SW 1271 (cell line): ENCODE measurements at regions not wholly inside any gene's neighbourhood (a gene's known extent, or its start where the extent isn't known, plus 50 kb on each side); places are given as distances from the start of the nearest gene placed in this dataset.

Experiments used
- DNase-seq, 2 experiments: peaks; one replicate each; lab custom pipeline; 2025; lab: John Stamatoyannopoulos, UW

- DNase-seq, result no peak
Measured at GRCh38 chr10:1874533-1874932, 137.2 kb upstream of the ADARB2 start.

GRCh38 chr10:1873661-1874315 lies 136.5 kb upstream of the ADARB2 start:
- no peak for DNase-seq

DNA sequence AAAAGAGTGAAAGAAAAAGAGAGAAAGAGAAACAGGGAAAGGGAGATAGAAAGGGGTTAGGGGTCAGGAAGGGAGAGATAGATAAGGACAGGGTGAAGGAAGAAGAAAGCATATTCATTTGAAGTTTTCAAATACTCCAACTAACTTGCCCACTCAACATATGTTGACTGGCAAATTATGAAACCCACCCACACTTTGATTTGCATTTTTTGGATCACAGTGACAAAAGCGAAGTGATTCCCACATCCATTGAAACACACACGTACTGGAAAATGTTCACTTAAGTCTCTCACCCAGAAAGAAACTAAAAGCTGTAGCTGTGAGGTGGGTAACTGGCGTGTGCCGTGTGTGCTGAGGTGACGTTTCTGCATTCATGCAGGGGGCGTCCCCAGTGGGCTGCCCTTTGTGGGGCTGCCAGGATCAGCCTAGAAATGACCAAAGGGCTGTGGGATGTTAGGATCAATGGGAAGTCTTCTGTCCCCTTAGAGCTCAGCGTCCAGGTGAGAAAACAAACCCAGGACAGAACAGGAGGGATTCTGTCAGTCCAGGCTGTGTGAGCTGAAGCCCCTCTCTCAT lies 134.9 kb upstream of the ADARB2 start:
- no peak for DNase-seq

DNA sequence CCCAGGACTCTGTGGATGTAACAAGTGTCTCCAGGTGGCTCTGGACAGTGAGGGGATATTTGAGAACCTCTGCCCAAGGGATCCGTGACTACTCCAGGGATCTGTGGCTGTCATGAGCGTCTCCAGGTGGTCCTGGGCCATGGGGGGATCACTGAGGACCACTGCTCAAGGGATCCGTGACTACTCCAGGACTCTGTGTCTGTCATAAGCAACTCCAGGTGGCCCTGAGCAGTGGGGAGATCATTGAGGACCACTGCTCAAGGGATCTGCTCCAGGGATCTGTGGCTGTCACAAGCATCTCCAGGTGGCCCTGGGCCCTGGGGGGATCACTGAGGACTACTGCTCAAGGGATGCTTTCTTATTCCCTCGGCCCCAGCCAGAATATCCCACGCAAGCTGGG lies 133.2 kb upstream of the ADARB2 start:
- DNase-seq, result no peak

DNA sequence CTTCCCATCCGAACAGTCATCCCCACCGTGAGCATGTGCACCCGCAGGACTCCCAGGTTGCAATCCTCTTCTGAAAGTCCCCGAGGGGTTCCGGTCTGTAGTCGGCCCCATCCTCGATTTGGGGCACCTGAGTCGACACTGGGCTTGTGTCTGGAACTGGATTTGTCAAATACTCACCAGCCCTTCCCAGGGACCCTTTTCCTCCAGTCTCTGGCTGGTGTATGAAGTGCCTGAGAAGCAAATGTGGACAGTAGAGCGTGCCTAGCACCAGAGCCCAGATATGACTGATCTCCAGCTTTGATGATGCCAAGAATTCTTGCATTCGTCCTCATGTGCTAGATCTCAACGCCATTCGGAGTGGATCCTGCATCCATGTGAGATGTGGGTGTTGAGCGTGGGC lies 132.5 kb upstream of the ADARB2 start:
- DNase-seq, result no peak

DNA sequence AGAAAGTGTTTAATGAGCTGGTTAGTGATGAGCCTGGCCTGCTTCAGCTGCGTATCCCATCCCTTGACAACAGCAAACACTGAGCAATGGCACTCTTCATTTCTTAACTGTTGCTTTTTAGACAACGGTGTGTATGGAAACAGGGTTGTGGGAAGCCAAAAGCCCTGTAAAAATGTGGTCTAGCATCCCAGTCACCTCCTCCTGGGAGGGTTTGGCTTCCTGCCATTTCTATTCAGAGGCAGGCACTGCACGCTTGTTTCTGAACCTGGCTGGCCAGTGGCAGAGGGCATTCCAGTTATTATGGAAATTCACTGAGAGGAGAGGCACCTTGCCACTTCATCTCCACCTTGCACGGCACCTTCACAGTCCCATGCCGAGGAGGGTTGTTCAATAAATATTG lies 123.0 kb upstream of the ADARB2 start:
- no peak for DNase-seq

DNA sequence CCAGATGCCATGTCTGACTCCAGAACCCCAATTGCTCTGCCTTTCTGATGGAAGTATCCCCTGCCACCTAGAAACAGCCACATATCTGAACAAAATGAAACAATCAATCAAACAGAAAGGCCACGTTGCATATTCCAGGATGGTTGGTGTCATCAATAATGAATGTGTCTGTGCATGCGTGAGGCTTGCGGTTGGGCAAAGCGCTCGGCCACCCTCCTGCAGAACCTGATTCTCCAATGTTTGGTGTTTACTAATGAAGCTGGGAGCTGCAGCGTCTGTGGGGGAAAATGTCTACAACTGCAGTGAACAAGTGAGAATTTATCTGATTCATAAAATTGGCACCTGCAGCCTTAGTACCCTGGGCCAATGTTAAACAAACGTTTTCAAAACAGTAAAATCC lies 121.2 kb upstream of the ADARB2 start:
- DNase-seq, result no peak

DNA sequence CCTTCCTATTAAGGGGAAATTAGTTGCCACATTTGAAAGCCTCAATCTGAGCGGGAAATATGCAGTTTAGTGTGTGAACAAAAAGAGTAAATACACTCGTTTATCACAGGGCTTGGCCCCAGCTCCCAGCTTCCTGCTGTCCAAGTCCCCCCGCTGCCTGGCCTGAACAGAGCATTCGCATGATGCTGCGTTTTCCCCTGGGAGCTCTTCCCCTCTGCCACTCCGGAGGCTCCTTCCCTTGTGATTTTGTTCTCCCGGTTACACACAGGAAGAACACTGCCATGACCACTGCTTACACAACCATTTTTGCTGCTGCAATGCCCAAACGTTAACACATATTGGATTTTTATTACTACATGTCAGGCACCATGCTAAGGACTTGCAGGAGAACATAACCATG lies 120.7 kb upstream of the ADARB2 start:
- no peak for DNase-seq

GRCh38 chr10:1855911-1856310 lies 118.6 kb upstream of the ADARB2 start:
- DNase-seq, result no peak

DNA sequence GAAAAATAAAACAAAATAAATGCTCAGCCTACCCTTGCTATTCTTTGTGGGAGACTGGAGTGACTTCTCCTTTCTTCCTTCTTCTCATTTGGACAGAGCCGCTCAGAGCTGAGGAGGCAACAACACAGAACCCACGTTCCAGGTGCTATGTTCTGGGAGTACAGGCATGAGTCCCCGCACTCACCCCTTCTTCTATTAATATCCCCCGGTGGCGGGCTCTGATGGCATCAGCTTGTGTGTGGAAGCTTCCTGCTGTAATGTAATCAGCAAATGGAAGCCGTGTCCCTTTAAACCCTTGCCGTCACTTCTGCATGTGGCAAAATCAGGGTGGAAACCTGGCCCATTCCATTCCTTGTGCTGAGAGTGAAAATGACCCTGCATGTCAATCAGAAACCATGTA lies 116.9 kb upstream of the ADARB2 start:
- DNase-seq, result no peak

- DNase-seq, result no peak
Measured at GRCh38 chr10:1853801-1854200, 116.5 kb upstream of the ADARB2 start.

DNA sequence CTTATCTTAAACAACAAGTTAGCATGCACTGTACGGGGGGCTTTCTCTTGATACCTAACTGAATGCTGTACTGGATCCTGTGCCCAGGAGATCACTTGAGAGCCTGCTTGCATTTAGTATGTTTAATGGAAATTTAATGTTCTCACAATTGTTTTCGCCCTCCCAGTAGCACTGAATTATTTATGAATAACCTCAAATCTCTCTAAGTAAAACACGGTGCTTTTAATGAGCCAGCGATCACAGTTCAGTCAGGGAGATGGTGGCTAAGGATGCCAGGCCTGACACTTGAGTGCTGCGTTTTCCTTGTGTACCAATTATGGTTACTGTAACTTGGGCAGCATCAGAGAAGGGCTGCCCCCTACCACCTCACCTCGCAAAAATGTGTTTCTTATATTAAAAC lies 115.5 kb upstream of the ADARB2 start:
- DNase-seq, result no peak

DNA sequence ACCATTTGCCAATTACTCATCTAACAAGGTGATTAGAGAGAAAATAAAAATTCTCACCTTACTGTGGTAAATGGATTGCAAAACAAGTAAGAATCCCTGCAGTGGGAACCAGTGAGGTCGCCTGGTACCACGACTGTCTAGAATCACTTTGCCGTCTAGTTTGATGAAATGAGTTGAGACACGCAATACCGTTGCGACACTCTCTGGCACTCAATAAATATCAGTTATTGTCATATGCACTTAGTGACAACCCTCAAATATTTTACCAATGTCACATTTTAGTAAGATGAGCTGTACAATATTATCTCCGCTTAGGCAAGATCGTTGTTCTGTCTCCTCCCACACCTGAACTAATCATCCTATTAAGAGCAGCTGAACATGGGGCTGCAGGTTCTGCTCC lies 114.4 kb upstream of the ADARB2 start:
- DNase-seq, result no peak

- no peak for DNase-seq
Measured at GRCh38 chr10:1850971-1851527, 113.7 kb upstream of the ADARB2 start.

- DNase-seq, result no peak
Measured at GRCh38 chr10:1847361-1847760, 110.0 kb upstream of the ADARB2 start.

DNA sequence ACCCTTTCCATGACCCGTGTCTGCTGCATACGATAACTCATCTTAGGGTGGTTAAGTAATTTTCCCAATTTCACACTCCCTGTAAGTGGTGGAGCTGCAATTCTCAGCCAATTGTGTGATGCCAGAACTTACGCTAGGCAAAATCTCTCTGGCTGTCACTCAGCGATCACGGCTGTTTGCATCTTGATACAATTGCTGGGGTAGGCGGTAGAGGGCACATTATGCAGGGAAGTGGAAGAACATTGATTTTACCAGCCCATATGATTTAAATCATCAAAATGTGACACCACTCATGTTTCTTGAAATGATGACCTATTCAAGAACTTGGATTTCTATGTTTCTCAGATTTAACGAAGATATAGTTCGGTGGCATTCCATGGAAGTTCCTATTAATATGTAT lies 108.7 kb upstream of the ADARB2 start:
- no peak for DNase-seq

- no peak for DNase-seq
Measured at GRCh38 chr10:1841759-1842158, 104.4 kb upstream of the ADARB2 start.

- no peak for DNase-seq
Measured at GRCh38 chr10:1829712-1830111, 92.4 kb upstream of the ADARB2 start.

DNA sequence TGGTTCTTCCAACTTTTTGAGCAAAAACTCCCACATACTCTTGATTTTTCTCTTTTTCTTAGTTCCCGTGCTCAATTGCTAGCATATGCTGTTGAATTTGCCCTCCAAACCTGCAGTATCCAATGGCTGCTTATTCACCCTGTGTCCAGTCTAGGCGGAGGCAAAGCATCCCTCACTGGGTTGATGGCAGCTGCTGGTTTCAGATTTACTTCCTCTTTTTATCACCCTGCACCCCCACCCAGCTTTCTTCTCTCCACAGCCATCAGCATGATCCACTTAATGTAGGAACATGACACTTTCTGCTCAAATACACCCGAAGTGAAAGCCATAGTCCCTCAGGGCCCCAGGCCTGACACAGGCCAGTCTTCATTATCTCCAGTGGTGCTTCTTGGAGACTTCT lies 87.6 kb upstream of the ADARB2 start:
- no peak for DNase-seq

GRCh38 chr10:1814556-1814955 lies 77.2 kb upstream of the ADARB2 start:
- DNase-seq, result no peak

GRCh38 chr10:1809139-1809741 lies 71.9 kb upstream of the ADARB2 start:
- DNase-seq, result no peak

DNA sequence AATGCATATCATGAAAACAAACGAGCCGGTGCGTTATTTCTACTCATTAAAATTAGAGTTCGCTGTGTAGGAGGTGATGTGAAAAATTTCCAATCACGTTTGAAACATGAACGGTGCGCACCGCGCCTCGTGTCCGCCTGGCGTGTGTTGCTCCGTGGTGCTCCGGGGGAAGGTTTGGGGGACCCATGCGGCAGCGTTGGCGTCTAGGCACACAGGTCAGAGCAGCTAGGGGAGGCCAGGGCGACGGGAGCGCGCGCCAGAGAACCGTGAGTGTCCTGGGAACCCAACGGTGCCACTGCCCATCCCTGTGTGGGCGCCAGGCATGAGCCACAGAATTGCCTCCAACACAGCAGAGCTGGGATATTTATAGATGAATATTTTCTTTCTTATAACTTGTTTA lies 70.6 kb upstream of the ADARB2 start:
- DNase-seq, result no peak

DNA sequence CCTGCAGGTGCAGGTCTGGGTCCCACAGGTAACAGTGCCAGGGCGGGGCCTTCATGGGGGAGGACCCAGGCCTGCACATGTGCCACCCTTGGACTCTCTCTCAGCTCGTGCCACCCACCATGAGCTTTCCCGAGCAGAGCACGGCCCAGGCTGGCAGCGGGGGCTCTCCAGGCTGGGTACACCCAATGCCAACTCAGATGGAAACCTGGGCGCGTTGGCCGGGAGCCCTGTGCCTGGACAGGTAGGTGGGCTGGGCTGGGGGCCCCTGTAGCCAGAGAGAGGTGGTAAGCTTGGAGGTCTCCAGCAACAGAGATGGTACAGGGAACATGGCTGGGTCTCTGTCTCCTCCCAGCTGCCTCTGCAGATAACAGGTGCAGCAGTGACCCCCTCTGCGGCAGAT lies 69.9 kb upstream of the ADARB2 start:
- no peak for DNase-seq

DNA sequence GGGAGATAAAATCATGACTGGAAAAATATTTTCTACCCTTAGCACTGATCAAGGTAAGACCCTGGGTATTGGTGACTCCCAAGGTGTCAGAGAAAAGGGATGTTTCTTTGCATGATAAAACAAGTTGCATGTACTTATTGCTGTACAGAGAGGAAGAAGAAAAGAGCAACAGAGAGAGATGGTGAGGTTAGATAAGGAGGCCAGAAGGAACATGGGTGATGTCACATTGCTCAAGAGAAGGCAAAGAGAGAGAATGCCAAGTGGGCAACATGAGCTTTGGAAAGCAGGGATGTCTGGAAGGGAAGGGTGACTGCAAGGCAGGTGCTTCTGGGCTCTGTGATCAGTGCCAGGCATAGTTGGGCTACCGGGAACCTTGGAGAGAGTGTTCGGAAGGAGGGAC lies 65.1 kb upstream of the ADARB2 start:
- DNase-seq, result no peak
